GDM1 (cell line): ENCODE measurements at regions not wholly inside any gene's neighbourhood (a gene's known extent, or its start where the extent isn't known, plus 50 kb on each side); places are given as distances from the start of the nearest gene placed in this dataset.
"Not testable (repeated sequence)": the region's sequence is repeated elsewhere in the genome, so short reads cannot be mapped to it uniquely, and the experiment has no call there.

Experiments used
- DNase-seq: peaks from one replicate; lab custom pipeline; 2025; lab: John Stamatoyannopoulos, UW

GRCh38 chrX:40373025-40373424 lies 207.7 kb upstream of the ATP6AP2 start:
- no peak for DNase-seq

GRCh38 chrX:40371376-40371775 lies 209.4 kb upstream of the ATP6AP2 start:
- DNase-seq, result no peak

DNA sequence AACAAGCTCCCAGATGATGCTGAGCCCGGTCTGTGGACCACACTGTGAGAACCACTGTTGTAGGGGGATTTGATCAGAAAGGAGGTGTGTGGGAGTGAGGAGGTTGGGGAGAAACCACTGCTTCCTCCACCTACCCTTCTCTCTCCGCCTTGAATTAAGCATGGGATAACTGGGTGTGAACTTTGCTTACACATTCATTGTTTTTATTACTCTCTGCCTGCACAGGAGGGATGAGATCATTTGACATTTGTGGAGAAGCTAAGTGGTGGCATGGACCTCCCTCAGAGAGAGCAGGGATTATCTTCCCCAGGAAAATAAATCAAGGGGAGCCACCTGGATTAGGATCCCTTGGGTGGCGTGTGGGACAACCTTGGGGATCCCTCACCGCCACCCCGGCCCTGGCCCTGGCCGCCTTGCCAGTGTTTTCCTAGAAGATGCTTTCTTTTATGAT lies 212.1 kb upstream of the ATP6AP2 start:
- DNase-seq, result no peak

- DNase-seq, result no peak
Observed at GRCh38 chrX:40366661-40367060, 214.1 kb upstream of the ATP6AP2 start.

DNA sequence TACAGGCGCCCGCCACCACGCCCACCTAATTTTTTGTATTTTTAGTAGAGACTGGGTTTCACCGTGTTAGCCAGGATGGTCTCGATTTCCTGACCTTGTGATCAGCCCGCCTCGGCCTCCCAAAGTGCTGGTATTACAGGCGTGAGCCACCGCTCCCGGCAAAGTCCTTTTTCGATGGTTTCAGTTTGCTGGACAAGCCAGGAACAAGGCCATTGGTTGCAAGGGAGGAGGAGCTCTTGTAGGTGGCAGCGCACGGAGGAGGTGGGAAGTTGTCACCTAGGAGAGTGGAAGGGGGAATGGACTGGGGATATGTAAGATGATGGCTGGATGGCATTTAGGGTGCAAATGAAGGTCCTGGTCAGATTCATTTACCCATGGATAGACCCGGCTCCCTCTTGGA lies 218.5 kb upstream of the ATP6AP2 start:
- DNase-seq, result not testable (repeated sequence)

DNA sequence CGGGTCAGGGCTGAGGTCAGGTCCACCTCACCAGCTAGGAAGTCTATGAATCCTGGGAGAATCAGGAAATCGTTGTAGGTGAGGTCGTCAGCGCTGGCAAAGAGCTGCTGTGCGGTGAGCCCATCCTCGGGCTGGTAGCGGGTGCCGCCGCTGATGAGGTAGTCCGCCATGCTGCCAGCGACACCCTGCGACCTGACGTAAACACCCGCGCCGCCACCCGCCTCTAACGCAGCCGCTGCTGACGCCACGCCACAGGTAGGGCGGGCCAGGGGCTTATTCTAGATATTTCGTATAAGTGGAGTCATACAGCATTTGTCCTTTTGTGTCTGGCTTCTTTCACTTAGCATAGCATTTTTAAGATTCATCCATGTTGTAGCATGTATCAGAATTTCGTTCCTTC lies 220.2 kb upstream of the ATP6AP2 start:
- no peak for DNase-seq

- DNase-seq, result no peak
Observed at GRCh38 chrX:40359593-40359992, 221.2 kb upstream of the ATP6AP2 start.

- no peak for DNase-seq
Observed at GRCh38 chrX:40358994-40359393, 221.8 kb upstream of the ATP6AP2 start.

DNA sequence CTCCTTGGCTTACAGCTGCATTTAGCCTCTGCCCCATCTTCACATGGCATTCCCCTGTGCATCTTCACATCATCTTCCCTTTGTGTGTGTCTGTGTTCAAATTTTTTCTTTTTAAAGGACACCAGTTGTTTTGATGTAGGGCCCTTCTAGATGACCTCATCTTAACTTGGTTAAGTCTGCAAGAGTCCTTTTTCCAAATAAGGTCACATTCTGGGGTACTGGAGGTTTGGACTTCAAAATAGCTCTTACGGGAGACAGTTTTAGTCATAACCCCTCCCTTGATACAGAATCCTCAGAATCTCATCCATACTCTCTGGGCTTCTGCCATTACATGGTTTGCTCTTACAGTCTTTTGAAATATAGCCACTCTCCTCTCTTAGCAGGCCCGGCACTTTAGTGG lies 231.5 kb upstream of the ATP6AP2 start:
- no peak for DNase-seq

DNA sequence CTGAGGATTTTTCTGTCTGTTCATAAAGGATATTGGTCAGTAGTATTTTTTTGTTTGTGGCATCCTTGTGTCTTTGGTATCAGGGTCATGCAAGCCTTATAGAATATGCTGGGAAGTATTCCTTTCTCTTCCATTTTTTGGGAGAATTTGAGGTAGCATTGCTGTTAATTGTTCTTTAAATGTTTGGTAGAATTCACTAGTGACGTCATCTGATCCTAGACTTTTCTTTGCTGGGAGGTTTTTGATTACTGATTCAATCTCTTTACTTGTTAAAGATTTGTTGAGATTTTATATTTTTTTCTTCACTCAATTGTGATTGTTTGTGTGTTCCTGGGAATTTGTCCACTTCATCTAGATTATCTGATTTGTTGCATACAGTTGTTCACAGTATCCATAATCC lies 234.4 kb upstream of the ATP6AP2 start:
- DNase-seq, result no peak

DNA sequence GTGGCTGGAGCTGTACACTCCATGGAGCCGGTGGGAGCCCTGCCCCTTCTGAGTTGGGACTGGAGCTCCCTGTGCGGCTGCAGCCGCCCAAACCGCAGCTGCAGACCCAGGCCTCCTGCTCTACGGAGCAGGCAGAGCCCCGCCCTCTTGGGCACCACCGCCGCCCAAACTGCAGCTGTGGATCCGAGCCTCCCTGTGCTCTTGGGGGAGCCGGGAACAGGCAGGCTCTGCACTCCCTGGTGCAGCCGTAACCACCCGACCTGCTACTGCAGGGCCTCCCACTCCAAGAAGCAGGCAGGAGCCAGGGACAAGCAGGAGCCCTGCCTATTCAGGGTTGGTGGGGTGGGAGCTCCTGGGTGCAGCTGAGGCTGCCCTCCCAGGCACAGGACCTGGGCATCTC lies 237.5 kb upstream of the ATP6AP2 start:
- no peak for DNase-seq

GRCh38 chrX:40340116-40340515 lies 240.7 kb upstream of the ATP6AP2 start:
- no peak for DNase-seq

- DNase-seq, result no peak
Observed at GRCh38 chrX:40333344-40333743, 235.6 kb upstream of the BCOR start.

DNA sequence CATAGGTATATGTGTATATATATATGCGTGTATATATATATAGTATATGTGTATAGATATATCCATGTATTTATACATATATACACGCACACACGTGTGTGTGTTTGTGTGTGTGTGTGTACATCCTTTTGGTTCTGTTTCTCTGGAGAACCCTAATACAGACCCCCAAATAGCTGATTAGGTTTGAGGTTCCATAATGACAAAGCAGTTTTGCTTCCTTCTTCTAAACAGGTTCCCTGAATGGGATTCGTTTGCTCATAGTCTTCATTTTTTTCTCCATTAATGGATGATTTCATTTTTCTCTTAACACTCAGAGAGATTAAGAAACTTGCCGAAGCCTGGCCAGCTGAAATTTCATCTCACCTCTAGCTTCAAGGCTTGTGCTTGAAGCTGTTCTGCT lies 234.0 kb upstream of the BCOR start:
- DNase-seq, result no peak

GRCh38 chrX:40331353-40331752 lies 233.6 kb upstream of the BCOR start:
- DNase-seq, result no peak

DNA sequence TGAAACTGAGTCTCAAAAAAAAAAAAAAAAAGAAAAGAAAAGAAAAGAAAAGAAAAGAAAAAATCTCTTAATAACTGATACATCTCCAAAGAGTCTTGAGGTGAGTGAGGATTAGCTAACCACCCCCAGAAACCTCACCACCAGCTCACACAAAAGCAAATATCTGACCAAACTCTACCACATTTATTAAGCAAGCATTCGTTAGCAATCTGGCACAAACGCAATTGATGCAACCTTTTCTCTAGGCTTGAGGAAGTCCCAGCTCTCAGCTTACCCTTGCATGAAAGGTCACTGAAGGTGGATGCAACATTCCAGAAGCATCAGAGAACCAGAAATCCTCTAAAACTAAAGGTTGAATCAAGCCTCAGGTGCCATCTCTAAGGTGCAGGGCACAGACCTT lies 231.9 kb upstream of the BCOR start:
- no peak for DNase-seq

- DNase-seq, result no peak
Observed at GRCh38 chrX:40327085-40327484, 229.3 kb upstream of the BCOR start.

- DNase-seq, result no peak
Observed at GRCh38 chrX:40326186-40326965, 228.6 kb upstream of the BCOR start.

DNA sequence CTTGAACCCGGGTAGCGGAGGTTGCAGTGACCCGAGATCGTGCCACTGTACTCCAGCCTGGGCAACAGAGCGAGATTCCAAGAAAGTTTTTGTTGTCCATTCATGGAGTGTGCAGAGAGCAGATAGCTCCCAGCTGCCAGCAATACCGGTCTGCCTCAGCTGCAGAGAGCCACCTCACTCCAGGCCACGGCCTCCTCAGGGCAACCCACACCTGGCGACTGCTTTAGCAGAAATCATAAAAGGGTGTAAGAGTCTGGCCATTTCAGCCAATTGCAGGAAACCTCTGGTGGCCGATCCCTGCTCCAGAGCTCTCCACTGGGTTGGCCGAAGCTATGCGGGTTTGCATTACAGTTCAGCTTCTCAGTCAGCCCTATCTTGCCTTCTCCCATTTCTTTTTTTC lies 227.4 kb upstream of the BCOR start:
- DNase-seq, result no peak

DNA sequence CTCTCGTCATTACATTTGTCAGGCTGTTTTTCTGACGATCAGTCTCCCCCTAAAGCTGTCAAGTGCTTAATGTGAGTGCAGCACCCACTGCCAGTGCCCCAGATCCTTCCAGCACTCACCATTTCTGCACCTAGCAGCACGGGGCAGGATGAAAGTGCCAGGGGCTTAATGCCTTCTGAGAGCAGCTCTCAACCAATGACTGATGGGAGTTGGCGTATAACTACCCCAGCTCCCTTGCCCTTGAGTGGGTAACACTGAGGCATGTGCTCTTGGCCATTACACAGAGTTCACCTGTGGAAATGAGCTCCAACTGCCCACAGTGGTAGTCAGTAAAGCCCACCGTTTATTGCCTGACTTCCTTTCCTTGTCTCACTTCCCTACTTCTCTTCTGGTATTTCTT lies 226.2 kb upstream of the BCOR start:
- no peak for DNase-seq

GRCh38 chrX:40320819-40321218 lies 223.1 kb upstream of the BCOR start:
- DNase-seq, result no peak

GRCh38 chrX:40318801-40319200 lies 221.0 kb upstream of the BCOR start:
- no peak for DNase-seq

DNA sequence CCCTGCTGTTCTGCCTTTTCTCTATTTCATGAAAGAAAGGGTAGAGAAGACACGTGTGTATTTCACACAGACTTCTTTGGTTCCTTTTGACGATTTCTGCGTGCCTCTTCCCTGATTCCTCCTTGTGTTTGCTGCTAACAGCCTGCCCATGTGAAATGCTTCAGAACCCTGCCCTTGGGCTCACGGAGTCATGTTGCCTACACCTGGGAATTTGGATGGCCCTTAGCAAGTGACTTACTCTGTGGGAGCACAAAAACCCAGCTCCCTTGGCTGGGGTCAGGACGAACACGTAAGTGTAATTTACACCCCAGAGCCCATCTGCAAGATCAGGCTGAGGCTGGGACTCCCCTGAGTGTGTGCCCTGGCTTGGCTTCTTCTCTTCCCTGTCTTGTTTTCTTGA lies 220.3 kb upstream of the BCOR start:
- no peak for DNase-seq

DNA sequence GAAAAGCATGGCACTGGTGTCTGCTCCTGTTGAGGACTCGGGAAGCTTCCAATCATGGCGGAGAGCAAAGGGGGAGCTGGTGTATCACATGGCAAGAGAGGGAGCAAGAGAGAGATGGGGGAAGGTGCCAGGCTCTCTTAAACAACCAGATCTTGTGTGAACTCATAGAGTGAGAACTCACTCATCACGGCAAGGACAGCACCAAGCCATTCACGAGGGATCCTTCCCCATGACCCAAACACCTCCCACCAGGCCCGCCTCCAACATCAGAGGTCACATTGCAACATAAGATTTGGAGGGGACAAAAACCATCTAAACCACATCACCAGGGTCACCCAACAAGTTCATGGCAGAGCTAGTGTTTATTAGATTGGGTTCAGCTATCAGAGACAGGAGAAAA lies 218.7 kb upstream of the BCOR start:
- no peak for DNase-seq
